Right lobe of liver (tissue), 4 donors: ENCODE measurements at regions not wholly inside any gene's neighbourhood (a gene's known extent, or its start where the extent isn't known, plus 50 kb on each side); places are given as distances from the start of the nearest gene placed in this dataset.

Experiments
- CTCF ChIP-seq, 4 donors: fragments of 200-600 bp in 3 of 4; fragments of 450-650 bp in 1 of 4; IDR thresholded peaks; one replicate each; pipeline versions ENCODE4 v1.5.1 to v1.8.0; 2016 to 2022; ENCODE audit warnings: antibody characterized with exemption in 4 of 4, mild to moderate bottlenecking in 2 of 4
- POLR2A ChIP-seq: fragments of 450-650 bp; IDR thresholded peaks from one replicate; pipeline ENCODE4 v1.6.1; 2017; ENCODE audit warnings: antibody characterized with exemption, mild to moderate bottlenecking
- donor health status: DM: no; HTN: no; CAD: no.
- donor health status: DM: no; HTN: no; CAD: no.
- donor health status: DM: no; HTN: yes; CAD: no.

GRCh38 chr14:42190744-42191143 lies 584.1 kb downstream of the LRFN5 start:
- TF ChIP-seq CTCF (IDR thresholded peaks at IDR 0.05) (no peak), POLR2A (no peak)
